ENCODE measurements at regions not wholly inside any gene's neighbourhood (a gene's known extent, or its start where the extent isn't known, plus 50 kb on each side); places are given as distances from the start of the nearest gene placed in this dataset.

- Histone ChIP-seq H3K36me3 (replicated peaks; ENCODE audit: insufficient read depth, low read depth) (no peaks in the 10 kb centered on the region), H3K4me1 (ENCODE audit: insufficient read depth) (peaks cover 12% of the 10 kb centered on the region), H3K27ac (no peak overlapping the region), H3K9me2 (replicated peaks; ENCODE audit: insufficient read depth) (no peaks in the 10 kb centered on the region), H3K4me2 (no peak overlapping the region), H3K27me3 (no peaks in the 10 kb centered on the region), H3K4me3 (no peak overlapping the region), H3K9me3 (ENCODE audit: low read depth) (no peaks in the 10 kb centered on the region), H4K20me1 (ENCODE audit: insufficient read depth, poor library complexity, severe bottlenecking) (no peaks in the 10 kb centered on the region), H2AFZ (no peak overlapping the region), H3K79me2 (no peaks in the 10 kb centered on the region)
- TF ChIP-seq CTCF (IDR thresholded peaks at IDR 0.05; ENCODE audit: poor library complexity) (no peak), EZH2phosphoT487 (IDR thresholded peaks at IDR 0.05; ENCODE audit: low read depth, severe bottlenecking, unreplicated experiment) (no peak), EZH2 (IDR thresholded peaks at IDR 0.05; ENCODE audit: borderline replicate concordance) (no peak)
- 71% methylated on average over 3 of the region's 3 CpGs for WGBS (ENCODE audit: low lambda C conversion rate, missing lambda C conversion rate)
- DNase-seq (ENCODE audit: low spot score) = no peak
Measured at GRCh38 chr3:102297072-102297658, 137.7 kb upstream of the ZPLD1 start.

GRCh38 chr3:102299125-102299877, 135.5 kb upstream of the ZPLD1 start:
- H3K27me3 ChIP-seq = no peaks in the 10 kb centered on the region
- no peak overlapping the region for H3K4me2 ChIP-seq
- H4K20me1 ChIP-seq (ENCODE audit: insufficient read depth, poor library complexity, severe bottlenecking) = no peaks in the 10 kb centered on the region
- H3K27ac ChIP-seq = no peak overlapping the region
- H3K9me3 ChIP-seq (ENCODE audit: low read depth) = no peaks in the 10 kb centered on the region
- peaks cover 13% of the 10 kb centered on the region for H3K4me1 ChIP-seq (ENCODE audit: insufficient read depth)
- no peak for DNase-seq (ENCODE audit: low spot score)
- H2AFZ ChIP-seq = no peak overlapping the region
- TF ChIP-seq EZH2 (IDR thresholded peaks at IDR 0.05; ENCODE audit: borderline replicate concordance) = no peak
- no peak for TF ChIP-seq CTCF (IDR thresholded peaks at IDR 0.05; ENCODE audit: poor library complexity)
- TF ChIP-seq EZH2phosphoT487 (IDR thresholded peaks at IDR 0.05; ENCODE audit: low read depth, severe bottlenecking, unreplicated experiment) = no peak
- H3K36me3 ChIP-seq (replicated peaks; ENCODE audit: insufficient read depth, low read depth) = no peaks in the 10 kb centered on the region
- no peaks in the 10 kb centered on the region for H3K79me2 ChIP-seq
- H3K4me3 ChIP-seq = no peak overlapping the region
- WGBS (ENCODE audit: low lambda C conversion rate, missing lambda C conversion rate) = 87% methylated on average over 3 of the region's 3 CpGs
- H3K9me2 ChIP-seq (replicated peaks; ENCODE audit: insufficient read depth) = no peaks in the 10 kb centered on the region

GRCh38 chr3:102301155-102301880, 133.5 kb upstream of the ZPLD1 start:
- H3K9me2 ChIP-seq (replicated peaks; ENCODE audit: insufficient read depth) = no peaks in the 10 kb centered on the region
- no peaks in the 10 kb centered on the region for H3K27me3 ChIP-seq
- H3K9me3 ChIP-seq (ENCODE audit: low read depth) = no peaks in the 10 kb centered on the region
- no peak overlapping the region for H3K4me2 ChIP-seq
- H4K20me1 ChIP-seq (ENCODE audit: insufficient read depth, poor library complexity, severe bottlenecking) = no peaks in the 10 kb centered on the region
- no peak overlapping the region for H3K4me3 ChIP-seq
- no peak overlapping the region for H2AFZ ChIP-seq
- H3K36me3 ChIP-seq (replicated peaks; ENCODE audit: insufficient read depth, low read depth) = no peaks in the 10 kb centered on the region
- 42% methylated on average over 4 of the region's 4 CpGs for WGBS (ENCODE audit: low lambda C conversion rate, missing lambda C conversion rate)
- H3K79me2 ChIP-seq = no peaks in the 10 kb centered on the region
- TF ChIP-seq EZH2phosphoT487 (IDR thresholded peaks at IDR 0.05; ENCODE audit: low read depth, severe bottlenecking, unreplicated experiment) (no peak), CTCF (IDR thresholded peaks at IDR 0.05; ENCODE audit: poor library complexity) (no peak), EZH2 (IDR thresholded peaks at IDR 0.05; ENCODE audit: borderline replicate concordance) (no peak)
- DNase-seq (ENCODE audit: low spot score) = no peak
- H3K4me1 ChIP-seq (ENCODE audit: insufficient read depth) = peaks cover 13% of the 10 kb centered on the region
- H3K27ac ChIP-seq = peak overlapping the region; percentile 7
